K562 (cell line): ENCODE measurements at regions not wholly inside any gene's neighbourhood (a gene's known extent, or its start where the extent isn't known, plus 50 kb on each side); places are given as distances from the start of the nearest gene placed in this dataset.

ENCODE experiments used
- ATAC-seq: fragments of 200-7000 bp; cut with Tn5 transposase; 3 replicates; pipeline ENCODE4 v1.9.1; 2020; ENCODE audit warnings: moderate library complexity
- BruUV-seq: library from RNA; stranded (reverse); fragments of 400-500 nt; replicated peaks from 2 replicates; lab custom pipeline; 2021; lab: Mats Ljungman, UMichigan
- CTCF ChIA-PET: fragments of 300-600 bp; formaldehyde crosslinking; extraction: SDS; loops from one replicate; lab custom pipeline; 2021; ENCODE audit warnings: low intra/inter-chr PET ratio; lab: Yijun Ruan, JAX
- POLR2A ChIA-PET: fragments of 300-600, 350-650 bp; sonication (Branson Sonifier 250); formaldehyde crosslinking; extraction: SDS; loops from one replicate; lab custom pipeline; 2021; ENCODE audit warnings: antibody characterized with exemption, inconsistent platforms; lab: Yijun Ruan, JAX
- DNase-seq, 4 experiments: peaks; one replicate each; pipeline versions ENCODE4 v3.0.0 to v3.0.0-alpha.2; 2011 to 2018; ENCODE audit warnings: low spot score in 3 of 4, mixed read lengths in 3 of 4; ENCODE audit errors: extremely low read depth in 1 of 4
- FAIRE-seq: peaks from 2 replicates; lab custom pipeline; 2011; peaks lifted over from hg19 to GRCh38; lab: Jason Lieb, UNC
- H2AFZ ChIP-seq: 2 replicates; pipeline ENCODE4 v1.6.0; 2011; ENCODE audit warnings: low read depth, low read length, control low read depth, inconsistent platforms
- H3K27ac ChIP-seq: fragments of 200-600 bp; 3 replicates; pipeline ENCODE4 v1.8.0; 2011; ENCODE audit warnings: low read depth, mild to moderate bottlenecking, control low read depth, inconsistent platforms, low read length, moderate library complexity, mixed read lengths; ENCODE audit errors: extremely low read depth
- H3K27me3 ChIP-seq, 2 experiments: fragments of 300-600 bp in 1 of 2; 2 replicates in 1 of 2; 3 replicates in 1 of 2; pipeline versions ENCODE4 v1.6.0 to v1.8.0; 2011; ENCODE audit warnings: inconsistent platforms in 2 of 2, low read length in 2 of 2, mild to moderate bottlenecking in 1 of 2, mixed read lengths in 1 of 2, moderate library complexity in 1 of 2; ENCODE audit not compliant: control insufficient read depth in 2 of 2, insufficient read depth in 2 of 2
- H3K36me3 ChIP-seq: fragments of 300-600 bp; 3 replicates; pipeline ENCODE4 v1.8.0; 2011; ENCODE audit warnings: mild to moderate bottlenecking, low read length, inconsistent platforms; ENCODE audit not compliant: control insufficient read depth, insufficient read depth
- H3K4me1 ChIP-seq, 2 experiments: fragments of 200-600 bp in 1 of 2; replicated peaks in 1 of 2; 2 replicates in 1 of 2; 3 replicates in 1 of 2; pipeline versions ENCODE4 v1.5.1 to v1.8.0; 2011; ENCODE audit warnings: inconsistent platforms in 2 of 2, low read length in 2 of 2, mild to moderate bottlenecking in 1 of 2, mixed read lengths in 1 of 2, moderate library complexity in 1 of 2; ENCODE audit not compliant: control insufficient read depth in 2 of 2, insufficient read depth in 2 of 2
- H3K4me2 ChIP-seq: 2 replicates; pipeline ENCODE4 v1.6.1; 2011; ENCODE audit warnings: low read length, control low read depth, inconsistent platforms, mixed read lengths; ENCODE audit not compliant: insufficient read depth
- H3K4me3 ChIP-seq: fragments of 200-600 bp; sonication (generic), shearing (Covaris generic); 2 replicates; pipeline ENCODE4 v1.5.1; 2016; ENCODE audit warnings: control low read depth, inconsistent platforms
- H3K79me2 ChIP-seq: fragments of 200-600 bp; 3 replicates; pipeline ENCODE4 v1.8.0; 2011; ENCODE audit warnings: low read length, inconsistent platforms; ENCODE audit not compliant: control insufficient read depth, insufficient read depth
- H3K9ac ChIP-seq, 2 experiments: 2 replicates each; pipeline versions ENCODE4 v1.6.0 to v1.6.1; 2011; ENCODE audit warnings: low read depth in 2 of 2, low read length in 2 of 2, control low read depth in 1 of 2, inconsistent platforms in 1 of 2, mild to moderate bottlenecking in 1 of 2, mixed read lengths in 1 of 2; ENCODE audit not compliant: insufficient read depth in 1 of 2
- H3K9me1 ChIP-seq: one replicate; pipeline ENCODE4 v1.6.0; 2011; ENCODE audit warnings: inconsistent platforms, mild to moderate bottlenecking, low read length, moderate library complexity; ENCODE audit not compliant: control insufficient read depth, insufficient read depth
- H3K9me3 ChIP-seq: replicated peaks from 2 replicates; pipeline ENCODE4 v1.5.1; 2011; ENCODE audit warnings: low read depth, low read length, inconsistent platforms; ENCODE audit not compliant: control insufficient read depth, insufficient read depth
- H4K20me1 ChIP-seq: replicated peaks from 2 replicates; pipeline ENCODE4 v1.6.1; 2011; ENCODE audit warnings: low read length, inconsistent platforms, mixed read lengths; ENCODE audit not compliant: control insufficient read depth, insufficient read depth
- ARNT ChIP-seq, 2 experiments: fragments of 450-650 bp; IDR thresholded peaks; 2 replicates each; pipeline ENCODE4 v1.6.1; 2016; ENCODE audit warnings: mild to moderate bottlenecking in 1 of 2
- CC2D1A ChIP-seq: fragments of 450-650 bp; IDR thresholded peaks from 2 replicates; pipeline ENCODE4 v1.6.1; 2017; ENCODE audit warnings: mild to moderate bottlenecking
- ELF2 ChIP-seq: fragments of 250-450 bp; sonication (Bioruptor Pico); IDR thresholded peaks from 2 replicates; pipeline ENCODE4 v1.5.0; 2021; ENCODE audit warnings: mild to moderate bottlenecking
- ETV5 ChIP-seq: sonication (generic); formaldehyde crosslinking; IDR thresholded peaks from 2 replicates; pipeline ENCODE4 v1.4.0; 2020; ENCODE audit warnings: low read depth, mild to moderate bottlenecking, missing genetic modification reagents
- GTF2F1 ChIP-seq: IDR thresholded peaks from 2 replicates; pipeline ENCODE4 v1.6.1; 2011; ENCODE audit warnings: low read depth, low read length, improper control_type of control experiment
- JUN ChIP-seq, 2 experiments: sonication (generic) in 1 of 2; formaldehyde crosslinking in 1 of 2; IDR thresholded peaks; 2 replicates each; pipeline versions ENCODE4 v1.6.1 to v1.8.0; 2012 to 2022; ENCODE audit warnings: borderline replicate concordance in 2 of 2, mild to moderate bottlenecking in 2 of 2, improper control_type of control experiment in 1 of 2, low read depth in 1 of 2, low read length in 1 of 2, missing genetic modification reagents in 1 of 2
- KAT8 ChIP-seq: fragments of 450-650 bp; IDR thresholded peaks from 2 replicates; pipeline ENCODE4 v1.6.1; 2016; ENCODE audit warnings: low read depth, mild to moderate bottlenecking
- POLR2A ChIP-seq: fragments of 450-650 bp; conservative IDR thresholded peaks from 2 replicates; pipeline ENCODE4 v1.6.1; 2016
- RBM25 ChIP-seq: fragments of 200-400 bp; formaldehyde crosslinking; IDR thresholded peaks from 2 replicates; pipeline ENCODE4 v1.6.1; 2018; ENCODE audit warnings: low read length, low read depth, moderate library complexity; ENCODE audit not compliant: severe bottlenecking
- ZNF12 ChIP-seq: sonication (generic); formaldehyde crosslinking; IDR thresholded peaks from 2 replicates; pipeline ENCODE4 v1.4.0; 2020; ENCODE audit warnings: mild to moderate bottlenecking, missing genetic modification reagents
- ZNF146 ChIP-seq: IDR thresholded peaks from one replicate; pipeline ENCODE4 v1.6.1; 2018; ENCODE audit warnings: missing compliant biosample characterization; ENCODE audit not compliant: unreplicated experiment
- ZNF232 ChIP-seq: sonication (generic); formaldehyde crosslinking; IDR thresholded peaks from 2 replicates; pipeline ENCODE4 v1.8.0; 2022; ENCODE audit warnings: mild to moderate bottlenecking, missing genetic modification reagents
- WGBS: fragments of 100-300 bp; shearing (Covaris generic); methylation state at CpG from one replicate; pipeline ENCODE4 v1.1.6; 2016; ENCODE audit warnings: low coverage, mixed read lengths; ENCODE audit not compliant: insufficient coverage; ENCODE audit errors: missing lambda C conversion rate; 5-methylcytosine and 5-hydroxymethylcytosine counted together
- in situ Hi-C: fragments of 300-500 bp; cut with MboI; formaldehyde crosslinking; loops from 4 replicates; pipeline ENCODE4 v1.15.0; 2018; ENCODE audit warnings: inconsistent platforms, mixed read lengths
- intact Hi-C: fragments of 100-400 bp; cut with micrococcal nuclease; formaldehyde crosslinking; loops from 2 replicates; pipeline ENCODE4 v1.14.2; 2022
- TF ChIP-seq, protein P1 (sequence below): sonication (generic); formaldehyde crosslinking; IDR thresholded peaks from 2 replicates; pipeline ENCODE4 v1.8.0; 2022; ENCODE audit warnings: mild to moderate bottlenecking, missing genetic modification reagents

DNA sequence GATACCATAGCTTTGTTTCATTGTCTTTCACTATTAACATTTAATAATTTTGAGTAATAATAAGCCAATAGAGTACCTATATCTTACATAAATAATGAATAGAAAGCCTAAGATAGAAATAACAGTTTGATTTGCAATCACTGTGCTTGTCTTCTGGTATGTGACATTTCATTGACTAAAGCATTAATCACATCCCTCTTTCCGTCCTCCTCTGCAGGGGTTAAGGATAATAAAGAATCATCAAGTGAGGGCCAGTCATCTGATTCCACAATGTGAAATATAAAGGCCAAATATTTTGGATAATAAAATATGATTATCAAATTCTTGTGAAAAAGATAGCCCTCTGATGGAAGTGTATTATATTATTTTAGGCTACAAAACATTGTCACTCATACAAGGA lies 2073.4 kb downstream of the ARAP2 start:
- Histone ChIP-seq H3K4me3 (no peak overlapping the region), H2AFZ (no peak overlapping the region), H3K4me1 (no peaks in the 10 kb centered on the region), H3K4me2 (no peak overlapping the region), H3K79me2 (no peaks in the 10 kb centered on the region), H3K36me3 (no peaks in the 10 kb centered on the region), H4K20me1 (no peaks in the 10 kb centered on the region), H3K9me1 (no peaks in the 10 kb centered on the region), H3K9me3 (no peaks in the 10 kb centered on the region), H3K27me3 (no peaks in the 10 kb centered on the region), H3K27ac (no peak overlapping the region), H3K9ac (no peak overlapping the region)
- ChIA-PET POLR2A (no interaction called here), CTCF (no interaction called here)
- FAIRE-seq: no peak
- intact Hi-C loops (no loop called here), in situ Hi-C loops (no loop called here)
- no peak for DNase-seq
- ATAC-seq: no peak
- BruUV-seq: no TSS peak
- 0% methylated on average over 1 of the region's 1 CpG for whole genome bisulfite sequencing
- TF ChIP-seq, protein P1, sequence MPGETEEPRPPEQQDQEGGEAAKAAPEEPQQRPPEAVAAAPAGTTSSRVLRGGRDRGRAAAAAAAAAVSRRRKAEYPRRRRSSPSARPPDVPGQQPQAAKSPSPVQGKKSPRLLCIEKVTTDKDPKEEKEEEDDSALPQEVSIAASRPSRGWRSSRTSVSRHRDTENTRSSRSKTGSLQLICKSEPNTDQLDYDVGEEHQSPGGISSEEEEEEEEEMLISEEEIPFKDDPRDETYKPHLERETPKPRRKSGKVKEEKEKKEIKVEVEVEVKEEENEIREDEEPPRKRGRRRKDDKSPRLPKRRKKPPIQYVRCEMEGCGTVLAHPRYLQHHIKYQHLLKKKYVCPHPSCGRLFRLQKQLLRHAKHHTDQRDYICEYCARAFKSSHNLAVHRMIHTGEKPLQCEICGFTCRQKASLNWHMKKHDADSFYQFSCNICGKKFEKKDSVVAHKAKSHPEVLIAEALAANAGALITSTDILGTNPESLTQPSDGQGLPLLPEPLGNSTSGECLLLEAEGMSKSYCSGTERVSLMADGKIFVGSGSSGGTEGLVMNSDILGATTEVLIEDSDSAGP (CRISPR knock-in tag): no peak
- no peak for TF ChIP-seq ELF2 (CRISPR knock-in tag)

DNA sequence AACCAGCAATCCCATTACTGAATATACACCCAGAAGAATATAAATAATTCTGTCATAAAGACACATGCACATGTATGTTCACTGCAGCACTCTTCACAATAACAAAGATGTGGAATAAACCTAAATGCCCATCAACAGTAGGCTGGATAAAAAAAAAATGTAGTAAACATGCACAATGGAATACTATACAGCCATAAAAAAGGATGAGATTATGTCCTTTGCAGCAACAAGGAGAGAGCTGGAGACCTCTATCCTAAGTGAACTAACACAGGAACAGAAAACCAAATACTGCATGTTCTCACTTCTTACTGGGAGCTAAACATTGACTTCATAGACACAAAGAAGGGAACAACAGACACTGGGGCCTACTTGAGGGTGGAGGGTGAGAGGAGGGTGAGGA lies 2067.7 kb downstream of the ARAP2 start:
- ChIA-PET POLR2A (no interaction called here), CTCF (no interaction called here)
- no peak for ATAC-seq
- no peak for DNase-seq
- in situ Hi-C loops (no loop called here), intact Hi-C loops (no loop called here)
- TF ChIP-seq POLR2A (no peak), ARNT (IDR thresholded peaks at IDR 0.05) (no peak), RBM25 (peak; percentile 43), ZNF232 (no peak), ETV5 (CRISPR knock-in tag) (no peak), KAT8 (no peak), ZNF146 (CRISPR knock-in tag) (peak; percentile 77), GTF2F1 (no peak), JUN (IDR thresholded peaks at IDR 0.05; ENCODE audit: borderline replicate concordance, low read depth, low read length) (no peak), JUN (CRISPR knock-in tag; IDR thresholded peaks at IDR 0.05; ENCODE audit: borderline replicate concordance) (no peak), ZNF12 (CRISPR knock-in tag) (no peak), CC2D1A (no peak)
- no TSS peak for BruUV-seq
- no peak for FAIRE-seq
- Histone ChIP-seq H2AFZ (no peak overlapping the region), H3K27ac (no peak overlapping the region), H3K9me1 (no peaks in the 10 kb centered on the region), H3K36me3 (no peaks in the 10 kb centered on the region), H4K20me1 (no peaks in the 10 kb centered on the region), H3K4me1 (no peaks in the 10 kb centered on the region), H3K4me3 (no peak overlapping the region), H3K9ac (no peak overlapping the region), H3K79me2 (no peaks in the 10 kb centered on the region), H3K27me3 (no peaks in the 10 kb centered on the region), H3K9me3 (0 out of 2 replicates have a peak, but pooled peaks cover 3% of the 10 kb centered on the region), H3K4me2 (no peak overlapping the region)
